ENCODE measurements at regions not wholly inside any gene's neighbourhood (a gene's known extent, or its start where the extent isn't known, plus 50 kb on each side); places are given as distances from the start of the nearest gene placed in this dataset.

- no peak overlapping the region for H2AK5ac ChIP-seq (ENCODE audit: low read length, severe bottlenecking)
- no peaks in the 10 kb centered on the region for H3K4me1 ChIP-seq (ENCODE audit: control insufficient read depth, insufficient read depth, low read depth, low read length)
- H3K27ac ChIP-seq (ENCODE audit: low read length, poor library complexity, severe bottlenecking), result no peak overlapping the region
- no peak overlapping the region for H3K18ac ChIP-seq (ENCODE audit: low read depth in 1 of 2, low read length in 2 of 2)
- H3K4me2 ChIP-seq (ENCODE audit: low read length, poor library complexity, severe bottlenecking), result no peak overlapping the region
- H3K4ac ChIP-seq (ENCODE audit: low read depth in 1 of 2, low read length in 2 of 2), result no peak overlapping the region
- DNase-seq, result no peak
- no peaks in the 10 kb centered on the region for H3K79me1 ChIP-seq (replicated peaks; ENCODE audit: low read length, poor library complexity, severe bottlenecking)
- H2BK5ac ChIP-seq (ENCODE audit: low read depth, low read length, poor library complexity, severe bottlenecking), result no peak overlapping the region
- H3K36me3 ChIP-seq (ENCODE audit: control insufficient read depth in 1 of 2, insufficient read depth in 2 of 2, low read depth in 1 of 2, low read length in 2 of 2), result no peaks in the 10 kb centered on the region
- no peak overlapping the region for H4K91ac ChIP-seq (ENCODE audit: low read length)
- H3K14ac ChIP-seq (ENCODE audit: low read length in 2 of 2), result no peak overlapping the region
- H3K23ac ChIP-seq (ENCODE audit: low read length in 2 of 2), result no peak overlapping the region
- H4K8ac ChIP-seq (ENCODE audit: low read length), result no peak overlapping the region
- H3K9me3 ChIP-seq (ENCODE audit: control insufficient read depth, low read length), result peaks cover 12% of the 10 kb centered on the region
- H2BK120ac ChIP-seq (ENCODE audit: low read depth, low read length), result no peak overlapping the region
- no peak overlapping the region for H3K9ac ChIP-seq (ENCODE audit: low read length)
- peaks cover 21 to 24% of the 10 kb centered on the region in 2 experiments for H3K27me3 ChIP-seq (ENCODE audit: control insufficient read depth in 1 of 2, insufficient read depth in 1 of 2, low read length in 2 of 2)
- H2BK12ac ChIP-seq (ENCODE audit: low read length in 2 of 2), result no peak overlapping the region
- no peak overlapping the region for H2BK15ac ChIP-seq (ENCODE audit: low read depth, poor library complexity, severe bottlenecking)
- no peak overlapping the region for H2AFZ ChIP-seq (ENCODE audit: low read depth, low read length)
- no peak overlapping the region for H3K4me3 ChIP-seq (ENCODE audit: insufficient read depth in 1 of 2, low read depth in 1 of 2, low read length in 2 of 2)
- WGBS, result 95% methylated on average over 1 of the region's 2 CpGs
Observed at GRCh38 chr22:26967282-26967681, 309.9 kb downstream of the MIAT start.

GRCh38 chr22:26968859-26969523, 311.6 kb downstream of the MIAT start:
- Histone ChIP-seq H3K4me2 (ENCODE audit: low read length, poor library complexity, severe bottlenecking) (no peak overlapping the region), H3K27ac (ENCODE audit: low read length, poor library complexity, severe bottlenecking) (no peak overlapping the region), H3K4me1 (ENCODE audit: control insufficient read depth, insufficient read depth, low read depth, low read length) (no peaks in the 10 kb centered on the region), H3K4ac (ENCODE audit: low read depth in 1 of 2, low read length in 2 of 2) (no peak overlapping the region), H3K23ac (ENCODE audit: low read length in 2 of 2) (no peak overlapping the region), H2BK120ac (ENCODE audit: low read depth, low read length) (no peak overlapping the region), H3K9ac (ENCODE audit: low read length) (no peak overlapping the region), H3K27me3 (ENCODE audit: control insufficient read depth in 1 of 2, insufficient read depth in 1 of 2, low read length in 2 of 2) (peaks cover 16 to 22% of the 10 kb centered on the region in 2 experiments), H3K18ac (ENCODE audit: low read depth in 1 of 2, low read length in 2 of 2) (no peak overlapping the region), H4K91ac (ENCODE audit: low read length) (no peak overlapping the region), H3K36me3 (ENCODE audit: control insufficient read depth in 1 of 2, insufficient read depth in 2 of 2, low read depth in 1 of 2, low read length in 2 of 2) (no peaks in the 10 kb centered on the region), H2BK5ac (ENCODE audit: low read depth, low read length, poor library complexity, severe bottlenecking) (no peak overlapping the region), H4K8ac (ENCODE audit: low read length) (no peak overlapping the region), H3K9me3 (ENCODE audit: control insufficient read depth, low read length) (peaks cover 12% of the 10 kb centered on the region), H3K4me3 (ENCODE audit: insufficient read depth in 1 of 2, low read depth in 1 of 2, low read length in 2 of 2) (no peak overlapping the region), H3K79me1 (replicated peaks; ENCODE audit: low read length, poor library complexity, severe bottlenecking) (no peaks in the 10 kb centered on the region), H2BK15ac (ENCODE audit: low read depth, poor library complexity, severe bottlenecking) (no peak overlapping the region), H2AFZ (ENCODE audit: low read depth, low read length) (no peak overlapping the region), H2BK12ac (ENCODE audit: low read length in 2 of 2) (no peak overlapping the region), H2AK5ac (ENCODE audit: low read length, severe bottlenecking) (no peak overlapping the region), H3K14ac (ENCODE audit: low read length in 2 of 2) (no peak overlapping the region)
- 76% methylated on average over 4 of the region's 6 CpGs for WGBS
- no peak for DNase-seq

GRCh38 chr22:26970809-26971394, 313.5 kb downstream of the MIAT start:
- H3K4ac ChIP-seq (ENCODE audit: low read depth in 1 of 2, low read length in 2 of 2), result no peak overlapping the region
- H3K18ac ChIP-seq (ENCODE audit: low read depth in 1 of 2, low read length in 2 of 2), result no peak overlapping the region
- no peak overlapping the region for H2BK15ac ChIP-seq (ENCODE audit: low read depth, poor library complexity, severe bottlenecking)
- peaks cover 2% of the 10 kb centered on the region for H3K4me1 ChIP-seq (ENCODE audit: control insufficient read depth, insufficient read depth, low read depth, low read length)
- peaks cover 24 to 25% of the 10 kb centered on the region in 2 experiments for H3K27me3 ChIP-seq (ENCODE audit: control insufficient read depth in 1 of 2, insufficient read depth in 1 of 2, low read length in 2 of 2)
- 53% methylated on average over 4 of the region's 5 CpGs for WGBS
- H3K23ac ChIP-seq (ENCODE audit: low read length in 2 of 2), result no peak overlapping the region
- no peak overlapping the region for H2AK5ac ChIP-seq (ENCODE audit: low read length, severe bottlenecking)
- H4K8ac ChIP-seq (ENCODE audit: low read length), result no peak overlapping the region
- no peak overlapping the region for H3K14ac ChIP-seq (ENCODE audit: low read length in 2 of 2)
- no peak overlapping the region for H2BK5ac ChIP-seq (ENCODE audit: low read depth, low read length, poor library complexity, severe bottlenecking)
- no peak overlapping the region for H2AFZ ChIP-seq (ENCODE audit: low read depth, low read length)
- no peak overlapping the region for H2BK120ac ChIP-seq (ENCODE audit: low read depth, low read length)
- H3K9me3 ChIP-seq (ENCODE audit: control insufficient read depth, low read length), result no peaks in the 10 kb centered on the region
- H3K36me3 ChIP-seq (ENCODE audit: control insufficient read depth in 1 of 2, insufficient read depth in 2 of 2, low read depth in 1 of 2, low read length in 2 of 2), result no peaks in the 10 kb centered on the region
- no peak overlapping the region for H3K4me3 ChIP-seq (ENCODE audit: insufficient read depth in 1 of 2, low read depth in 1 of 2, low read length in 2 of 2)
- no peak for DNase-seq
- no peak overlapping the region for H4K91ac ChIP-seq (ENCODE audit: low read length)
- no peak overlapping the region for H3K9ac ChIP-seq (ENCODE audit: low read length)
- no peak overlapping the region for H3K4me2 ChIP-seq (ENCODE audit: low read length, poor library complexity, severe bottlenecking)
- H2BK12ac ChIP-seq (ENCODE audit: low read length in 2 of 2), result no peak overlapping the region
- H3K79me1 ChIP-seq (replicated peaks; ENCODE audit: low read length, poor library complexity, severe bottlenecking), result no peaks in the 10 kb centered on the region
- no peak overlapping the region for H3K27ac ChIP-seq (ENCODE audit: low read length, poor library complexity, severe bottlenecking)

- no peak overlapping the region for H3K4ac ChIP-seq (ENCODE audit: low read depth in 1 of 2, low read length in 2 of 2)
- no peak overlapping the region for H4K91ac ChIP-seq (ENCODE audit: low read length)
- no peak overlapping the region for H3K23ac ChIP-seq (ENCODE audit: low read length in 2 of 2)
- peaks cover 2% of the 10 kb centered on the region for H3K4me1 ChIP-seq (ENCODE audit: control insufficient read depth, insufficient read depth, low read depth, low read length)
- H2BK120ac ChIP-seq (ENCODE audit: low read depth, low read length), result no peak overlapping the region
- H3K9ac ChIP-seq (ENCODE audit: low read length), result no peak overlapping the region
- no peak overlapping the region for H3K14ac ChIP-seq (ENCODE audit: low read length in 2 of 2)
- H3K4me3 ChIP-seq (ENCODE audit: insufficient read depth in 1 of 2, low read depth in 1 of 2, low read length in 2 of 2), result no peak overlapping the region
- peak; percentile 23 for DNase-seq
- no peak overlapping the region for H3K4me2 ChIP-seq (ENCODE audit: low read length, poor library complexity, severe bottlenecking)
- no peak overlapping the region for H3K27ac ChIP-seq (ENCODE audit: low read length, poor library complexity, severe bottlenecking)
- peaks cover 28 to 29% of the 10 kb centered on the region in 2 experiments for H3K27me3 ChIP-seq (ENCODE audit: control insufficient read depth in 1 of 2, insufficient read depth in 1 of 2, low read length in 2 of 2)
- no peak overlapping the region for H2BK15ac ChIP-seq (ENCODE audit: low read depth, poor library complexity, severe bottlenecking)
- no peak overlapping the region for H3K18ac ChIP-seq (ENCODE audit: low read depth in 1 of 2, low read length in 2 of 2)
- H2BK12ac ChIP-seq (ENCODE audit: low read length in 2 of 2), result no peak overlapping the region
- WGBS, result 81% methylated on average over 6 of the region's 6 CpGs
- H3K9me3 ChIP-seq (ENCODE audit: control insufficient read depth, low read length), result no peaks in the 10 kb centered on the region
- no peak overlapping the region for H4K8ac ChIP-seq (ENCODE audit: low read length)
- no peaks in the 10 kb centered on the region for H3K36me3 ChIP-seq (ENCODE audit: control insufficient read depth in 1 of 2, insufficient read depth in 2 of 2, low read depth in 1 of 2, low read length in 2 of 2)
- no peaks in the 10 kb centered on the region for H3K79me1 ChIP-seq (replicated peaks; ENCODE audit: low read length, poor library complexity, severe bottlenecking)
- no peak overlapping the region for H2BK5ac ChIP-seq (ENCODE audit: low read depth, low read length, poor library complexity, severe bottlenecking)
- H2AK5ac ChIP-seq (ENCODE audit: low read length, severe bottlenecking), result no peak overlapping the region
- no peak overlapping the region for H2AFZ ChIP-seq (ENCODE audit: low read depth, low read length)
Observed at GRCh38 chr22:26972286-26972685, 314.9 kb downstream of the MIAT start.
